H1 (cell line): ENCODE measurements at regions not wholly inside any gene's neighbourhood (a gene's known extent, or its start where the extent isn't known, plus 50 kb on each side); places are given as distances from the start of the nearest gene placed in this dataset.

Experiments
- CTCF ChIA-PET: fragments of 300-600 bp; sonication (Branson Sonifier 250); formaldehyde crosslinking; loops from one replicate; lab custom pipeline; 2021; ENCODE audit not compliant: partially characterized antibody; lab: Charles Lee
- POLR2A ChIA-PET: fragments of 300-600 bp; sonication (Branson Sonifier 250); formaldehyde crosslinking; loops from one replicate; lab custom pipeline; 2021; ENCODE audit warnings: inconsistent platforms; ENCODE audit not compliant: partially characterized antibody; lab: Charles Lee
- DNase-seq, 2 experiments: peaks; one replicate each; pipeline versions ENCODE4 v3.0.0 to v3.0.0-alpha.2; 2010 to 2022; ENCODE audit warnings: low spot score in 2 of 2, low read depth in 1 of 2, mixed read lengths in 1 of 2
- FAIRE-seq: peaks from 2 replicates; lab custom pipeline; 2011; peaks lifted over from hg19 to GRCh38; lab: Jason Lieb, UNC
- H2AFZ ChIP-seq: 2 replicates; pipeline ENCODE4 v1.8.1; 2012; ENCODE audit warnings: low read length, inconsistent platforms
- H2AK5ac ChIP-seq: 2 replicates; pipeline ENCODE4 v1.6.1; 2013; ENCODE audit warnings: low read depth, low read length
- H2BK120ac ChIP-seq: replicated peaks from 2 replicates; pipeline ENCODE3; 2013; ENCODE audit warnings: low read depth, low read length, inconsistent platforms
- H2BK12ac ChIP-seq: 2 replicates; pipeline ENCODE4 v1.6.1; 2013; ENCODE audit warnings: low read depth, low read length
- H2BK15ac ChIP-seq: 2 replicates; pipeline ENCODE4 v1.6.1; 2013; ENCODE audit warnings: low read length
- H2BK20ac ChIP-seq: 2 replicates; pipeline ENCODE4 v1.6.1; 2013; ENCODE audit warnings: low read length
- H2BK5ac ChIP-seq: 2 replicates; pipeline ENCODE4 v1.6.1; 2013; ENCODE audit warnings: low read depth, low read length
- H3K14ac ChIP-seq: 2 replicates; pipeline ENCODE4 v1.6.1; 2013; ENCODE audit warnings: inconsistent platforms; ENCODE audit not compliant: insufficient read length
- H3K18ac ChIP-seq: 2 replicates; pipeline ENCODE4 v1.6.1; 2013; ENCODE audit warnings: low read length; ENCODE audit errors: extremely low read depth
- H3K23ac ChIP-seq: 2 replicates; pipeline ENCODE4 v1.6.1; 2013; ENCODE audit warnings: inconsistent platforms; ENCODE audit not compliant: insufficient read length
- H3K23me2 ChIP-seq: 2 replicates; pipeline ENCODE4 v1.6.1; 2013; ENCODE audit warnings: low read depth, low read length
- H3K27ac ChIP-seq: 2 replicates; pipeline ENCODE4 v1.6.1; 2011; ENCODE audit warnings: low read depth, low read length, inconsistent platforms
- H3K27me3 ChIP-seq, 4 experiments: replicated peaks in 1 of 4; 1 replicate in 1 of 4; 2 replicates in 3 of 4; pipeline versions ENCODE4 v1.6.1 to v1.8.1; 2011 to 2013; ENCODE audit warnings: low read length in 3 of 4, mild to moderate bottlenecking in 3 of 4, inconsistent platforms in 2 of 4, mixed read lengths in 2 of 4, moderate library complexity in 1 of 4; ENCODE audit not compliant: control insufficient read depth in 3 of 4, insufficient read depth in 3 of 4; ENCODE audit errors: extremely low read depth in 1 of 4
- H3K36me3 ChIP-seq, 4 experiments: 2 replicates each; pipeline versions ENCODE4 v1.6.1 to v1.8.1; 2011 to 2013; ENCODE audit warnings: mild to moderate bottlenecking in 4 of 4, low read length in 3 of 4, moderate library complexity in 2 of 4, control low read depth in 1 of 4, inconsistent platforms in 1 of 4; ENCODE audit not compliant: insufficient read depth in 4 of 4, control insufficient read depth in 2 of 4
- H3K4ac ChIP-seq: replicated peaks from 2 replicates; pipeline ENCODE3; 2013; ENCODE audit warnings: low read length, low read depth, mixed read lengths, inconsistent platforms; ENCODE audit not compliant: insufficient read length
- H3K4me1 ChIP-seq, 4 experiments: replicated peaks in 1 of 4; 1 replicate in 1 of 4; 2 replicates in 3 of 4; pipeline versions ENCODE4 v1.6.1 to v1.8.1; 2011 to 2013; ENCODE audit warnings: low read length in 3 of 4, inconsistent platforms in 2 of 4, mixed read lengths in 1 of 4; ENCODE audit not compliant: insufficient read depth in 4 of 4, control insufficient read depth in 3 of 4
- H3K4me2 ChIP-seq, 2 experiments: 2 replicates each; pipeline versions ENCODE4 v1.6.1 to v1.8.1; 2011 to 2013; ENCODE audit warnings: low read depth in 2 of 2, low read length in 2 of 2, control low read depth in 1 of 2, inconsistent platforms in 1 of 2, mild to moderate bottlenecking in 1 of 2; ENCODE audit not compliant: insufficient read depth in 1 of 2
- H3K4me3 ChIP-seq, 4 experiments: fragments of 200-600, 300-600 bp in 1 of 4; sonication (generic), shearing (Covaris generic), sonication (Bioruptor Twin) in 1 of 4; 2 replicates each; pipeline versions ENCODE4 v1.5.1 to v1.8.1; 2011 to 2016; ENCODE audit warnings: low read length in 4 of 4, low read depth in 3 of 4, control low read depth in 2 of 4, inconsistent platforms in 2 of 4, mild to moderate bottlenecking in 2 of 4, mixed read lengths in 1 of 4, moderate library complexity in 1 of 4; ENCODE audit not compliant: insufficient read depth in 2 of 4; ENCODE audit errors: extremely low read depth in 1 of 4
- H3K56ac ChIP-seq: replicated peaks from 2 replicates; pipeline ENCODE3; 2013; ENCODE audit warnings: low read depth, mild to moderate bottlenecking, mixed read lengths, low read length, inconsistent platforms; ENCODE audit not compliant: insufficient read length
- H3K79me1 ChIP-seq: 2 replicates; pipeline ENCODE4 v1.6.1; 2013; ENCODE audit warnings: low read depth, low read length, control low read depth
- H3K79me2 ChIP-seq, 2 experiments: 2 replicates each; pipeline versions ENCODE4 v1.6.1 to v1.8.1; 2012 to 2013; ENCODE audit warnings: low read length in 2 of 2, mild to moderate bottlenecking in 2 of 2, inconsistent platforms in 1 of 2; ENCODE audit not compliant: insufficient read depth in 2 of 2, control insufficient read depth in 1 of 2
- H3K9ac ChIP-seq, 4 experiments: replicated peaks in 1 of 4; 1 replicate in 1 of 4; 2 replicates in 3 of 4; pipeline versions ENCODE4 v1.6.1 to v1.8.1; 2011 to 2013; ENCODE audit warnings: low read depth in 3 of 4, low read length in 3 of 4, control low read depth in 2 of 4, mild to moderate bottlenecking in 2 of 4, moderate library complexity in 2 of 4, inconsistent platforms in 1 of 4; ENCODE audit errors: extremely low read depth in 1 of 4
- H3K9me3 ChIP-seq, 2 experiments: 2 replicates each; pipeline versions ENCODE4 v1.6.1 to v1.8.1; 2012 to 2013; ENCODE audit warnings: mild to moderate bottlenecking in 2 of 2, moderate library complexity in 2 of 2, control low read depth in 1 of 2, inconsistent platforms in 1 of 2, low read depth in 1 of 2, low read length in 1 of 2, mixed read lengths in 1 of 2; ENCODE audit not compliant: insufficient read depth in 2 of 2
- H4K20me1 ChIP-seq, 2 experiments: replicated peaks in 1 of 2; 2 replicates each; pipeline versions ENCODE3 to v1.8.1; 2011 to 2013; ENCODE audit warnings: inconsistent platforms in 2 of 2, low read length in 2 of 2, mild to moderate bottlenecking in 1 of 2; ENCODE audit not compliant: insufficient read depth in 2 of 2, control insufficient read depth in 1 of 2
- H4K5ac ChIP-seq: 2 replicates; pipeline ENCODE4 v1.6.1; 2013; ENCODE audit warnings: low read length, low read depth, mixed read lengths, inconsistent platforms; ENCODE audit not compliant: insufficient read length
- H4K8ac ChIP-seq: 2 replicates; pipeline ENCODE4 v1.8.0; 2013; ENCODE audit warnings: mild to moderate bottlenecking, moderate library complexity, low read length, inconsistent platforms; ENCODE audit not compliant: insufficient read depth; ENCODE audit errors: extremely low read depth
- H4K91ac ChIP-seq: replicated peaks from 2 replicates; pipeline ENCODE3; 2013; ENCODE audit warnings: low read length, mixed read lengths, inconsistent platforms; ENCODE audit not compliant: insufficient read length
- ASH2L ChIP-seq: fragments of 200-600, 300-600 bp; sonication (generic); IDR thresholded peaks from one replicate; pipeline ENCODE4 v1.7.1; 2017; ENCODE audit warnings: low read length
- ATF2 ChIP-seq: IDR thresholded peaks from 2 replicates; pipeline ENCODE4 v1.6.1; 2012; ENCODE audit warnings: low read length, inconsistent platforms
- HDAC2 ChIP-seq, 2 experiments: fragments of 300-600 bp in 1 of 2; sonication (generic) in 1 of 2; IDR thresholded peaks; 2 replicates each; pipeline ENCODE4 v1.6.1; 2011 to 2012; ENCODE audit warnings: low read depth in 2 of 2, low read length in 2 of 2, mild to moderate bottlenecking in 2 of 2, moderate library complexity in 2 of 2, borderline replicate concordance in 1 of 2, inconsistent platforms in 1 of 2
- JUN ChIP-seq: IDR thresholded peaks from 2 replicates; pipeline ENCODE4 v1.6.1; 2011; ENCODE audit warnings: low read depth, mild to moderate bottlenecking, improper control_type of control experiment, low read length
- MAX ChIP-seq: IDR thresholded peaks from 2 replicates; pipeline ENCODE4 v1.6.1; 2012; ENCODE audit warnings: inconsistent platforms
- POLR2AphosphoS5 ChIP-seq: IDR thresholded peaks from 2 replicates; pipeline ENCODE4 v1.6.1; 2011; ENCODE audit warnings: low read depth, low read length
- RAD21 ChIP-seq, 2 experiments: IDR thresholded peaks in 1 of 2; conservative IDR thresholded peaks in 1 of 2; 2 replicates each; pipeline ENCODE4 v1.6.1; 2011; ENCODE audit warnings: low read depth in 2 of 2, low read length in 2 of 2, improper control_type of control experiment in 1 of 2, inconsistent platforms in 1 of 2, mild to moderate bottlenecking in 1 of 2, moderate library complexity in 1 of 2
- RNF2 ChIP-seq: fragments of 200-900, 300-1000 bp; sonication (generic); IDR thresholded peaks from 2 replicates; pipeline ENCODE4 v1.7.1; 2016; ENCODE audit warnings: borderline replicate concordance, low read depth, mild to moderate bottlenecking, antibody characterized with exemption, low read length; ENCODE audit not compliant: poor library complexity, severe bottlenecking; ENCODE audit errors: missing control alignments
- SIX5 ChIP-seq: IDR thresholded peaks from 2 replicates; pipeline ENCODE4 v1.6.1; 2011; ENCODE audit warnings: mild to moderate bottlenecking, low read depth, low read length
- SUZ12 ChIP-seq: fragments of 200-600 bp; sonication (generic); IDR thresholded peaks from 2 replicates; pipeline ENCODE4 v1.6.1; 2012; ENCODE audit warnings: mild to moderate bottlenecking, inconsistent platforms, low read length, moderate library complexity, mixed read lengths
- TAF1 ChIP-seq: IDR thresholded peaks from 2 replicates; pipeline ENCODE4 v1.6.1; 2011; ENCODE audit warnings: mild to moderate bottlenecking, low read depth, low read length
- ZNF274 ChIP-seq: IDR thresholded peaks from 2 replicates; pipeline ENCODE4 v1.7.0; 2012; ENCODE audit warnings: low read length, borderline replicate concordance; ENCODE audit errors: extremely low read depth
- WGBS, 2 experiments: shearing (Covaris generic) in 1 of 2; methylation state at CpG; one replicate each; pipeline versions ENCODE4 v1.1.6 to v1.1.7; 2013 to 2015; ENCODE audit warnings: low lambda C conversion rate in 2 of 2, mixed read lengths in 2 of 2, inconsistent platforms in 1 of 2, low coverage in 1 of 2, missing lambda C conversion rate in 1 of 2; ENCODE audit not compliant: insufficient replicate concordance in 2 of 2, insufficient coverage in 1 of 2, insufficient read length in 1 of 2; ENCODE audit errors: extremely low coverage in 1 of 2, missing lambda C conversion rate in 1 of 2; 5-methylcytosine and 5-hydroxymethylcytosine counted together

- Histone ChIP-seq H4K20me1 (no peaks in the 10 kb centered on the region), H4K8ac (no peak overlapping the region), H4K91ac (no peak overlapping the region), H2BK20ac (no peak overlapping the region), H3K79me2 (no peaks in the 10 kb centered on the region), H3K9ac (no peak overlapping the region), H3K4ac (no peak overlapping the region), H3K9me3 (no peaks in the 10 kb centered on the region), H2AFZ (no peak overlapping the region), H3K23me2 (no peaks in the 10 kb centered on the region; the same call in 1 of the 2 replicates), H3K27ac (no peak overlapping the region), H2BK5ac (no peak overlapping the region), H3K36me3 (no peaks in the 10 kb centered on the region), H3K56ac (no peak overlapping the region), H3K27me3 (peaks cover 0 to 1% (median 0%) of the 10 kb centered on the region in 4 experiments; a peak in 1 of 7 replicates), H3K18ac (no peak overlapping the region), H4K5ac (no peak overlapping the region), H3K4me2 (no peak overlapping the region), H3K79me1 (no peaks in the 10 kb centered on the region), H2BK120ac (no peak overlapping the region), H3K4me1 (peaks cover 0 to 5% (median 2%) of the 10 kb centered on the region in 4 experiments; a peak in 3 of 7 replicates), H3K4me3 (no peak overlapping the region), H3K23ac (no peak overlapping the region), H3K14ac (no peak overlapping the region), H2BK15ac (no peak overlapping the region), H2AK5ac (no peak overlapping the region), H2BK12ac (no peak overlapping the region)
- WGBS, 2 experiments: 90% methylated on average over 2 of the region's 2 CpGs; no CpG with 5 or more reads in 1 of the 2 experiments
- ChIA-PET CTCF (interaction anchor here (1.0 to 1.5 kb wide), 2 partner anchors 9 to 12 kb away, joined by 3 to 4 read pairs; no protein-coding TSS in a partner anchor), POLR2A (no interaction called here)
- DNase-seq (no peak), FAIRE-seq (no peak)
- TF ChIP-seq JUN (no peak), SIX5 (no peak), POLR2AphosphoS5 (no peak), MAX (no peak), ASH2L (no peak), ZNF274 (no peak), RNF2 (no peak), RAD21 (IDR thresholded peaks at IDR 0.05 in 1 of 2, conservative IDR thresholded peaks at IDR 0.05 in 1 of 2; ENCODE audit: low read depth in 2 of 2, low read length in 2 of 2) (no peak), HDAC2 (IDR thresholded peaks at IDR 0.05; ENCODE audit: borderline replicate concordance in 1 of 2, low read depth in 2 of 2, low read length in 2 of 2) (no peak), TAF1 (no peak), ATF2 (no peak), SUZ12 (no peak)
Measured at GRCh38 chr12:68102163-68102562, 57.4 kb downstream of the IFNG start.
